Thoracic aorta (tissue), 2 donors: ENCODE measurements at regions not wholly inside any gene's neighbourhood (a gene's known extent, or its start where the extent isn't known, plus 50 kb on each side); places are given as distances from the start of the nearest gene placed in this dataset.

Source experiments
- ATAC-seq: fragments of 150-250 bp; one replicate; pipeline ENCODE4 v1.8.0; 2017; ENCODE audit warnings: low read depth; ENCODE audit not compliant: insufficient number of reproducible peaks, low FRiP score
- DNase-seq: peaks from one replicate; pipeline ENCODE4 v3.0.0-alpha.2; 2020; ENCODE audit warnings: low spot score
- H3K27ac ChIP-seq, 2 donors: fragments of 200-600 bp; sonication (generic); 1 replicate in 1 of 2; 2 replicates in 1 of 2; pipeline ENCODE4 v1.5.1; 2016; ENCODE audit warnings: mild to moderate bottlenecking in 2 of 2, moderate library complexity in 2 of 2
- H3K27me3 ChIP-seq: fragments of 200-600 bp; sonication (generic); replicated peaks from 2 replicates; pipeline ENCODE4 v1.6.0; 2016; ENCODE audit warnings: mild to moderate bottlenecking; ENCODE audit not compliant: insufficient read depth
- H3K36me3 ChIP-seq: fragments of 200-600 bp; sonication (generic); one replicate; pipeline ENCODE4 v1.5.1; 2016
- H3K4me1 ChIP-seq, 2 donors: fragments of 200-600 bp; sonication (generic); 1 replicate in 1 of 2; 2 replicates in 1 of 2; pipeline versions ENCODE4 v1.5.1 to v1.6.0; 2016; ENCODE audit warnings: low read depth in 2 of 2, mild to moderate bottlenecking in 1 of 2; ENCODE audit not compliant: control insufficient read depth in 1 of 2
- H3K4me3 ChIP-seq: fragments of 200-600 bp; sonication (generic); 2 replicates; pipeline ENCODE4 v1.5.1; 2016; ENCODE audit warnings: mild to moderate bottlenecking
- H3K9me3 ChIP-seq: fragments of 200-600 bp; sonication (generic); 2 replicates; pipeline ENCODE4 v1.5.1; 2016
- CTCF ChIP-seq: fragments of 200-600 bp; sonication (generic); IDR thresholded peaks from one replicate; pipeline ENCODE4 v1.5.1; 2019; ENCODE audit warnings: antibody characterized with exemption

DNA sequence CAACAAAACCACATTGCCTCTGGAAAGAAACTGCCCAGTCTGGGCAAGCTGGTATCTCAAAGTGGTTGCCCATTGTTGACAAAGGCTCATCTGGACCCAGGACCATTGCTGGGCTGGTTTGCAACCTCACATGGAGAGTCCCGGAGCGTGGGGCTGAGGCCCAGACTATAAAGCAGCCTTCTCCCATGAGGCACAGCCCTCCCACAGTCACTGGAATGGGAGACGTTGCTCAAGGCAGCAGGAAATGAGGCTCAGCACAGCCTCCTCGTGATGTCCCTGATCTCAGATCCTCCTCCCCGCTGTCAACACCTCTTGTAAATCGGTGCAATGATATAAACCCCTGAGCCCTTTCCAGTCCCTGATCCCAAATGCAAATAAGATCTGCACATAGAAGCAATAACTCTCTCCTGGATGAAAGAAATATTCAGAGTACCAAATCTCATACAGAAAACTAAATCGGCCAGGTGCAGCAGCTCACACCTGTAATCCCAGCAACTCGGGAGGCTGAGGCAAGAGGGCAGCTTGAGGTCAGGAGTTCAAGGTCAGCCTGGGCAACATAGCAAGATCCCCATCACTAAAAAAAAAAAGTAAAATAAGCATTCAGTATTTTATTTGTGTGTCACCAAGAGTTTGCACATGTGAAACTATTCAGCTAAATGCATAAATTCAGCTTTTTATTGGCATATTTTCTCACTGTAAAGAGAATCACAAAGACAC, 103.0 kb upstream of the RREB1 start:
- no peak for DNase-seq
- ATAC-seq: no peak
- Histone ChIP-seq H3K4me1 (no peaks in the 10 kb centered on the region), H3K9me3 (no peaks in the 10 kb centered on the region), H3K27me3 (no peaks in the 10 kb centered on the region), H3K36me3 (no peaks in the 10 kb centered on the region), H3K4me3 (no peak overlapping the region), H3K27ac (no peak overlapping the region)
- TF ChIP-seq CTCF: no peak

DNA sequence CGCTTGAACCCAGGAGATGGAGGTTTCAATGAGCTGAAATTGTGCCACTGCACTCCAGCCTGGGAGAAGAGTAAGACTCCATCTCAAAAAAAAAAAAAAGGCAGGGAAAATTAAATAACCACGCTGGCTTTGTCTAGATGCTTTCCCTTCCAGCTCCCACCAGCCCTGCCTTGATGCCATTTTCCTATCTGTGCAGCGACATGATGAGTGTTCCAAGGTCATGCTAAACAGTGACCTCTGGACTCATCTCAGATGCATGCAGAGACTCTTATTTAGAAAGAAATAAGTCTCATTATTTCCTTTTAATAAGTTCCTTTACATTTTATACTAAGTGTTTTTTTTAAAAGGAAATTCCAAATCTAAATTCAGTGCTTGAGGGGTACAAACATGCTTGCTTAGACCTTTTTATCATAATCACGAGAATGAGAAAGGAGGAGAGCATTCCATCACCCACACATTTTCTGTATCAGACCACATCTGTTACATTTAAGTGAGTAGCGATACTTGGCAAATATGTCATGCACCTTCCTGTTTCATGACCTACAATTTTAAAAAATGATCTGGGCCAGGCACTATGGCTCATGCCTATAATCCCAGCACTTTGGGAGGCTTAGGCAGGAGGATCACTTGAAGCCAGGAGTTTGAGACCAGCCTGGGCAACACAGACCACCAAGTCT, 101.1 kb upstream of the RREB1 start:
- ATAC-seq (no peak), DNase-seq (no peak)
- Histone ChIP-seq H3K27me3 (no peaks in the 10 kb centered on the region), H3K36me3 (no peaks in the 10 kb centered on the region), H3K9me3 (no peaks in the 10 kb centered on the region), H3K4me3 (no peak overlapping the region), H3K4me1 (no peaks in the 10 kb centered on the region), H3K27ac (no peak overlapping the region)
- TF ChIP-seq CTCF: no peak

- Histone ChIP-seq H3K4me1 (no peaks in the 10 kb centered on the region), H3K27me3 (no peaks in the 10 kb centered on the region), H3K9me3 (no peaks in the 10 kb centered on the region), H3K36me3 (no peaks in the 10 kb centered on the region), H3K27ac (no peak overlapping the region), H3K4me3 (no peak overlapping the region)
- ATAC-seq (no peak), DNase-seq (no peak)
- no peak for TF ChIP-seq CTCF
Measured at GRCh38 chr6:7008451-7008988, 99.2 kb upstream of the RREB1 start.

DNA sequence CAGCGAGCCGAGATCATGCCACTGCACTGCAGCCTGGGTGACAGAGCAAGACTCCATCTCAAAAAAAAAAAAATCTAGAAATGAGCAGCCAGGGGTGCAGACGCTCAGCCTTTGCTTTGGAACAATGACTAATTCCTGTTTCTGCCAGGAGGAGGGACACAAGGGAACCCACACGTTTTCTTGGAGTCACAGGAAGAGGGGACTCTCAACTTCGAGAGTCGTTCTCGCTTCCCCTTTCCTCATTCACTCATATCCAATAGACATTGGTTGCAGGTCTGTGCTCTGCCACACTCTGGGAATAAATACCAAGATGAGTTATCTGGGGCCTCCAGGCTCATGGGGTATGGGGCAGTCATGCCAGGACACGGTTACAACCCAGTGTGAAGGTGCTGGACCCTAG, 91.5 kb upstream of the RREB1 start:
- Histone ChIP-seq H3K27me3 (no peaks in the 10 kb centered on the region), H3K9me3 (no peaks in the 10 kb centered on the region), H3K27ac (no peak overlapping the region), H3K4me1 (no peaks in the 10 kb centered on the region), H3K4me3 (no peak overlapping the region), H3K36me3 (no peaks in the 10 kb centered on the region)
- no peak for DNase-seq
- no peak for ATAC-seq
- no peak for TF ChIP-seq CTCF

DNA sequence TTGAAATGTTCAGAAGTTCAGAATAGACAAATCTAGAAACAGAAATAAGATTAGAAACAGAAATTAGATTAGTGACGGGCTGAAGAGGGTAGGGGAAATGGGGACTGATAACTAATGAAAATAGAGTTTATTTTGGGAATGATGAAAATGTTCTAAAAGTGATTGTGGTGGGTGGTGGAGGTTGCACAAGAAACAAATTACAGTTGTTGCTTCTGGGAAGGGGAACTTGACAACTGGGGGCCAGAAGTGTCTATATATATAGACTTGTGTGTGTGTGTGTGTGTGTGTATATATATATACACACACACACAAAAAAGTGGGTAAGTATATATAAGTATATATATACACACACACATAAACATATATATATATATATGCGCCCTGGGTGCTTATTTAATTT, 86.5 kb upstream of the RREB1 start:
- Histone ChIP-seq H3K4me3 (no peak overlapping the region), H3K27me3 (no peaks in the 10 kb centered on the region), H3K4me1 (no peaks in the 10 kb centered on the region), H3K36me3 (no peaks in the 10 kb centered on the region), H3K27ac (no peak overlapping the region), H3K9me3 (no peaks in the 10 kb centered on the region)
- ATAC-seq (no peak), DNase-seq (no peak)
- TF ChIP-seq CTCF: no peak
